ENCODE measurements at regions not wholly inside any gene's neighbourhood (a gene's known extent, or its start where the extent isn't known, plus 50 kb on each side); places are given as distances from the start of the nearest gene placed in this dataset.

- no peak overlapping the region for H2AFZ ChIP-seq (ENCODE audit: low read length)
- no peaks in the 10 kb centered on the region for H3K36me3 ChIP-seq (ENCODE audit: insufficient read depth, low read length)
- no peaks in the 10 kb centered on the region for H3K4me1 ChIP-seq (ENCODE audit: insufficient read depth, low read length, poor library complexity, severe bottlenecking)
- no peaks in the 10 kb centered on the region for H3K9me3 ChIP-seq (ENCODE audit: insufficient read depth, low read depth, low read length)
- no peak overlapping the region for H3K9ac ChIP-seq (ENCODE audit: low read depth, low read length, poor library complexity, severe bottlenecking)
- no peak overlapping the region for H3K4me3 ChIP-seq (ENCODE audit: low read length, poor library complexity, severe bottlenecking)
- no peaks in the 10 kb centered on the region for H4K20me1 ChIP-seq (ENCODE audit: insufficient read depth, low read length, poor library complexity, severe bottlenecking)
- H3F3A ChIP-seq (ENCODE audit: low read depth): no peaks in the 10 kb centered on the region
- H3K4me2 ChIP-seq (ENCODE audit: low read depth, low read length, poor library complexity, severe bottlenecking): no peak overlapping the region
- TF ChIP-seq, protein P1, sequence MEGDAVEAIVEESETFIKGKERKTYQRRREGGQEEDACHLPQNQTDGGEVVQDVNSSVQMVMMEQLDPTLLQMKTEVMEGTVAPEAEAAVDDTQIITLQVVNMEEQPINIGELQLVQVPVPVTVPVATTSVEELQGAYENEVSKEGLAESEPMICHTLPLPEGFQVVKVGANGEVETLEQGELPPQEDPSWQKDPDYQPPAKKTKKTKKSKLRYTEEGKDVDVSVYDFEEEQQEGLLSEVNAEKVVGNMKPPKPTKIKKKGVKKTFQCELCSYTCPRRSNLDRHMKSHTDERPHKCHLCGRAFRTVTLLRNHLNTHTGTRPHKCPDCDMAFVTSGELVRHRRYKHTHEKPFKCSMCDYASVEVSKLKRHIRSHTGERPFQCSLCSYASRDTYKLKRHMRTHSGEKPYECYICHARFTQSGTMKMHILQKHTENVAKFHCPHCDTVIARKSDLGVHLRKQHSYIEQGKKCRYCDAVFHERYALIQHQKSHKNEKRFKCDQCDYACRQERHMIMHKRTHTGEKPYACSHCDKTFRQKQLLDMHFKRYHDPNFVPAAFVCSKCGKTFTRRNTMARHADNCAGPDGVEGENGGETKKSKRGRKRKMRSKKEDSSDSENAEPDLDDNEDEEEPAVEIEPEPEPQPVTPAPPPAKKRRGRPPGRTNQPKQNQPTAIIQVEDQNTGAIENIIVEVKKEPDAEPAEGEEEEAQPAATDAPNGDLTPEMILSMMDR (conservative IDR thresholded peaks at IDR 0.05; ENCODE audit: low read length): no peak
- TF ChIP-seq EZH2phosphoT487 (IDR thresholded peaks at IDR 0.05; ENCODE audit: borderline replicate concordance): no peak
- no peaks in the 10 kb centered on the region for H3K27me3 ChIP-seq (ENCODE audit: insufficient read depth, low read length, poor library complexity, severe bottlenecking)
- H3K9me2 ChIP-seq (replicated peaks; ENCODE audit: low read depth, low read length): no peaks in the 10 kb centered on the region
- H3K79me2 ChIP-seq (ENCODE audit: insufficient read depth, low read length): no peaks in the 10 kb centered on the region
These were observed 256.2 kb downstream of the PIK3C3 start for GRCh38 chr18:42211201-42211600.

GRCh38 chr18:42222557-42222956, 267.5 kb downstream of the PIK3C3 start:
- Histone ChIP-seq H3K27me3 (ENCODE audit: insufficient read depth, low read length, poor library complexity, severe bottlenecking) (no peaks in the 10 kb centered on the region), H3K9ac (ENCODE audit: low read depth, low read length, poor library complexity, severe bottlenecking) (no peak overlapping the region), H3K79me2 (ENCODE audit: insufficient read depth, low read length) (no peaks in the 10 kb centered on the region), H3K4me2 (ENCODE audit: low read depth, low read length, poor library complexity, severe bottlenecking) (no peak overlapping the region), H3K4me1 (ENCODE audit: insufficient read depth, low read length, poor library complexity, severe bottlenecking) (no peaks in the 10 kb centered on the region), H3K36me3 (ENCODE audit: insufficient read depth, low read length) (no peaks in the 10 kb centered on the region), H3K9me2 (replicated peaks; ENCODE audit: low read depth, low read length) (no peaks in the 10 kb centered on the region), H2AFZ (ENCODE audit: low read length) (no peak overlapping the region), H3K9me3 (ENCODE audit: insufficient read depth, low read depth, low read length) (no peaks in the 10 kb centered on the region), H3K4me3 (ENCODE audit: low read length, poor library complexity, severe bottlenecking) (no peak overlapping the region), H4K20me1 (ENCODE audit: insufficient read depth, low read length, poor library complexity, severe bottlenecking) (no peaks in the 10 kb centered on the region), H3F3A (ENCODE audit: low read depth) (no peaks in the 10 kb centered on the region)
- TF ChIP-seq, protein P1 (conservative IDR thresholded peaks at IDR 0.05; ENCODE audit: low read length): no peak
- TF ChIP-seq EZH2phosphoT487 (IDR thresholded peaks at IDR 0.05; ENCODE audit: borderline replicate concordance): no peak

- Histone ChIP-seq H4K20me1 (ENCODE audit: insufficient read depth, low read length, poor library complexity, severe bottlenecking) (no peaks in the 10 kb centered on the region), H2AFZ (ENCODE audit: low read length) (no peak overlapping the region), H3F3A (ENCODE audit: low read depth) (no peaks in the 10 kb centered on the region), H3K9me3 (ENCODE audit: insufficient read depth, low read depth, low read length) (no peaks in the 10 kb centered on the region), H3K36me3 (ENCODE audit: insufficient read depth, low read length) (no peaks in the 10 kb centered on the region), H3K4me3 (ENCODE audit: low read length, poor library complexity, severe bottlenecking) (no peak overlapping the region), H3K79me2 (ENCODE audit: insufficient read depth, low read length) (no peaks in the 10 kb centered on the region), H3K4me2 (ENCODE audit: low read depth, low read length, poor library complexity, severe bottlenecking) (no peak overlapping the region), H3K9me2 (replicated peaks; ENCODE audit: low read depth, low read length) (no peaks in the 10 kb centered on the region), H3K4me1 (ENCODE audit: insufficient read depth, low read length, poor library complexity, severe bottlenecking) (no peaks in the 10 kb centered on the region), H3K27me3 (ENCODE audit: insufficient read depth, low read length, poor library complexity, severe bottlenecking) (no peaks in the 10 kb centered on the region), H3K9ac (ENCODE audit: low read depth, low read length, poor library complexity, severe bottlenecking) (no peak overlapping the region)
- no peak for TF ChIP-seq EZH2phosphoT487 (IDR thresholded peaks at IDR 0.05; ENCODE audit: borderline replicate concordance)
- TF ChIP-seq, protein P1 (conservative IDR thresholded peaks at IDR 0.05; ENCODE audit: low read length): no peak
These were observed 273.5 kb downstream of the PIK3C3 start for GRCh38 chr18:42228581-42228980.
